GM23338 (cell line): ENCODE measurements at regions not wholly inside any gene's neighbourhood (a gene's known extent, or its start where the extent isn't known, plus 50 kb on each side); places are given as distances from the start of the nearest gene placed in this dataset.

ENCODE experiments used
- ATAC-seq: fragments of 200-7000 bp; cut with Tn5 transposase; 3 replicates; pipeline ENCODE4 v1.9.1; 2020
- DNase-seq: peaks from one replicate; pipeline ENCODE4 v3.0.0-alpha.2; 2015; ENCODE audit warnings: low spot score
- H2AFZ ChIP-seq: fragments of 200-600 bp; sonication (generic); 2 replicates; pipeline ENCODE4 v1.8.0; 2016; ENCODE audit warnings: antibody characterized with exemption, mild to moderate bottlenecking, moderate library complexity
- H3F3A ChIP-seq: fragments of 200-600 bp; sonication (generic); replicated peaks from 2 replicates; pipeline ENCODE4 v1.8.0; 2017; ENCODE audit warnings: antibody characterized with exemption, mixed run types, low read depth
- H3K27ac ChIP-seq: fragments of 200-600 bp; sonication (generic); 2 replicates; pipeline ENCODE4 v1.6.1; 2016; ENCODE audit warnings: low read depth
- H3K27me3 ChIP-seq: fragments of 200-600 bp; sonication (generic); 2 replicates; pipeline ENCODE4 v1.8.0; 2016; ENCODE audit warnings: mild to moderate bottlenecking, mixed run types, moderate library complexity; ENCODE audit not compliant: insufficient read depth
- H3K36me3 ChIP-seq: fragments of 200-600 bp; sonication (generic); 2 replicates; pipeline ENCODE4 v1.8.0; 2016; ENCODE audit warnings: mild to moderate bottlenecking; ENCODE audit not compliant: insufficient read depth
- H3K4me1 ChIP-seq: fragments of 200-600 bp; sonication (generic); 2 replicates; pipeline ENCODE4 v1.8.0; 2016; ENCODE audit warnings: mild to moderate bottlenecking, moderate library complexity; ENCODE audit not compliant: insufficient read depth
- H3K4me2 ChIP-seq: fragments of 200-600 bp; sonication (generic); 2 replicates; pipeline ENCODE4 v1.7.1; 2017; ENCODE audit warnings: mixed run types
- H3K4me3 ChIP-seq: fragments of 200-600 bp; sonication (generic); 2 replicates; pipeline ENCODE4 v1.6.1; 2016; ENCODE audit warnings: mixed run types
- H3K79me2 ChIP-seq: fragments of 200-600 bp; sonication (generic); replicated peaks from 2 replicates; pipeline ENCODE4 v1.8.0; 2017; ENCODE audit warnings: mild to moderate bottlenecking; ENCODE audit not compliant: insufficient read depth
- H3K9me2 ChIP-seq: fragments of 200-600 bp; sonication (generic); 2 replicates; pipeline ENCODE4 v1.8.0; 2017; ENCODE audit not compliant: insufficient read depth
- H4K20me1 ChIP-seq: fragments of 200-600 bp; sonication (generic); replicated peaks from 2 replicates; pipeline ENCODE4 v1.8.0; 2017; ENCODE audit warnings: mild to moderate bottlenecking; ENCODE audit not compliant: insufficient read depth
- H3K27ac Mint-ChIP-seq: 2 replicates; pipeline ENCODE4 v1.8.0; 2020; ENCODE audit warnings: inconsistent platforms, mild to moderate bottlenecking, moderate library complexity, mixed read lengths
- H3K27me3 Mint-ChIP-seq: 3 replicates; pipeline ENCODE4 v1.8.0; 2022; ENCODE audit warnings: low read depth, mild to moderate bottlenecking, moderate library complexity, mixed read lengths, inconsistent platforms; ENCODE audit not compliant: insufficient read depth, poor library complexity
- H3K36me3 Mint-ChIP-seq: 3 replicates; pipeline ENCODE4 v1.8.0; 2021; ENCODE audit warnings: low read depth, mild to moderate bottlenecking, inconsistent platforms, moderate library complexity, mixed read lengths
- H3K4me1 Mint-ChIP-seq: 3 replicates; pipeline ENCODE4 v1.8.0; 2020; ENCODE audit warnings: mild to moderate bottlenecking, inconsistent platforms, mixed read lengths
- H3K4me3 Mint-ChIP-seq: 3 replicates; pipeline ENCODE4 v1.8.0; 2021; ENCODE audit warnings: moderate library complexity, mild to moderate bottlenecking, inconsistent platforms, mixed read lengths
- H3K9me3 Mint-ChIP-seq: 3 replicates; pipeline ENCODE4 v1.8.0; 2020; ENCODE audit warnings: moderate library complexity, mild to moderate bottlenecking, inconsistent platforms, mixed read lengths
- CREB1 ChIP-seq: fragments of 250-450 bp; sonication (Bioruptor Pico); IDR thresholded peaks from 2 replicates; pipeline ENCODE4 v1.5.0; 2020; ENCODE audit warnings: low read depth, mild to moderate bottlenecking, moderate library complexity
- EZH2phosphoT487 ChIP-seq: fragments of 200-600 bp; sonication (generic); IDR thresholded peaks from one replicate; pipeline ENCODE4 v1.8.1; 2018; ENCODE audit warnings: antibody characterized with exemption; ENCODE audit not compliant: unreplicated experiment
- NANOG ChIP-seq: IDR thresholded peaks from 2 replicates; pipeline ENCODE4 v1.6.1; 2016; ENCODE audit warnings: antibody characterized with exemption, borderline replicate concordance
- REST ChIP-seq: IDR thresholded peaks from one replicate; pipeline ENCODE4 v1.6.1; 2018; ENCODE audit warnings: antibody characterized with exemption; ENCODE audit not compliant: unreplicated experiment
- STAT1 ChIP-seq: IDR thresholded peaks from one replicate; pipeline ENCODE4 v1.6.1; 2016; ENCODE audit warnings: antibody characterized with exemption; ENCODE audit not compliant: unreplicated experiment
- ZNF462 ChIP-seq: fragments of 250-450 bp; sonication (Bioruptor Pico); IDR thresholded peaks from 2 replicates; pipeline ENCODE4 v1.5.0; 2020; ENCODE audit warnings: mild to moderate bottlenecking, moderate library complexity

- H2AFZ ChIP-seq, result no peak overlapping the region
- H3F3A ChIP-seq, result peaks cover 17% of the 10 kb centered on the region
- H3K79me2 ChIP-seq, result peaks cover 74% of the 10 kb centered on the region
- Mint-ChIP-seq H3K27me3 (peaks cover 18% of the 10 kb centered on the region), H3K9me3 (no peaks in the 10 kb centered on the region; the same call in 2 of the 3 replicates), H3K4me3 (no peak overlapping the region), H3K4me1 (peaks cover 57% of the 10 kb centered on the region), H3K36me3 (no peaks in the 10 kb centered on the region; the same call in 2 of the 3 replicates), H3K27ac (no peak overlapping the region)
- no peaks in the 10 kb centered on the region for H3K36me3 ChIP-seq
- H3K27me3 ChIP-seq, result no peaks in the 10 kb centered on the region
- H3K4me3 ChIP-seq, result no peak overlapping the region
- ATAC-seq, result no peak
- H4K20me1 ChIP-seq, result peaks cover 2% of the 10 kb centered on the region; the same call in 1 of the 2 replicates
- H3K9me2 ChIP-seq, result no peaks in the 10 kb centered on the region
- H3K4me1 ChIP-seq, result peaks cover 42% of the 10 kb centered on the region
- H3K27ac ChIP-seq, result no peak overlapping the region
- TF ChIP-seq REST, result no peak
- TF ChIP-seq CREB1, result no peak
- no peak for TF ChIP-seq STAT1
- TF ChIP-seq ZNF462 (CRISPR knock-in tag), result no peak
- no peak for TF ChIP-seq NANOG
- no peak for TF ChIP-seq EZH2phosphoT487
- no peak overlapping the region for H3K4me2 ChIP-seq
- DNase-seq, result no peak
Observed at GRCh38 chr16:85560932-85561247, 52.2 kb upstream of the GSE1 start.
